Retinal pigment epithelial cell (primary cell): ENCODE measurements at regions not wholly inside any gene's neighbourhood (a gene's known extent, or its start where the extent isn't known, plus 50 kb on each side); places are given as distances from the start of the nearest gene placed in this dataset.
A peak's percentile ranks its signal among the peaks of the same experiment; 100 is the strongest.

Experiments used
- DNase-seq: peaks from one replicate; pipeline ENCODE4 v3.0.0-alpha.2; 2010; ENCODE audit warnings: low read depth
- H3K4me3 ChIP-seq: 2 replicates; pipeline ENCODE4 v1.5.1; 2011; ENCODE audit warnings: mild to moderate bottlenecking, low read length, control low read depth, moderate library complexity
- CTCF ChIP-seq: conservative IDR thresholded peaks from 2 replicates; pipeline ENCODE4 v1.5.1; 2011; ENCODE audit warnings: low read depth, low read length, control low read depth, inconsistent platforms

GRCh38 chr20:20829681-20830080, 117.2 kb upstream of the RALGAPA2 start:
- DNase-seq: no peak
- TF ChIP-seq CTCF: no peak
- H3K4me3 ChIP-seq: no peak overlapping the region

- DNase-seq: no peak
- no peak for TF ChIP-seq CTCF
- H3K4me3 ChIP-seq: no peak overlapping the region
These were observed 115.7 kb upstream of the RALGAPA2 start for GRCh38 chr20:20827992-20828597.

GRCh38 chr20:20824924-20825584, 112.6 kb upstream of the RALGAPA2 start:
- H3K4me3 ChIP-seq: no peak overlapping the region
- DNase-seq: no peak
- peak; percentile 66 for TF ChIP-seq CTCF

- no peak for DNase-seq
- H3K4me3 ChIP-seq: no peak overlapping the region
- TF ChIP-seq CTCF: no peak
These were observed 111.0 kb upstream of the RALGAPA2 start for GRCh38 chr20:20823476-20823881.

GRCh38 chr20:20821484-20822260, 109.2 kb upstream of the RALGAPA2 start:
- no peak for TF ChIP-seq CTCF
- no peak for DNase-seq
- H3K4me3 ChIP-seq: no peak overlapping the region

GRCh38 chr20:20820785-20821483, 108.5 kb upstream of the RALGAPA2 start:
- DNase-seq: no peak
- H3K4me3 ChIP-seq: no peak overlapping the region
- no peak for TF ChIP-seq CTCF
